NCI-H524 (cell line): ENCODE measurements at regions not wholly inside any gene's neighbourhood (a gene's known extent, or its start where the extent isn't known, plus 50 kb on each side); places are given as distances from the start of the nearest gene placed in this dataset.

Experiments used
- DNase-seq, 2 experiments: peaks; one replicate each; lab custom pipeline; 2025; lab: John Stamatoyannopoulos, UW

DNA sequence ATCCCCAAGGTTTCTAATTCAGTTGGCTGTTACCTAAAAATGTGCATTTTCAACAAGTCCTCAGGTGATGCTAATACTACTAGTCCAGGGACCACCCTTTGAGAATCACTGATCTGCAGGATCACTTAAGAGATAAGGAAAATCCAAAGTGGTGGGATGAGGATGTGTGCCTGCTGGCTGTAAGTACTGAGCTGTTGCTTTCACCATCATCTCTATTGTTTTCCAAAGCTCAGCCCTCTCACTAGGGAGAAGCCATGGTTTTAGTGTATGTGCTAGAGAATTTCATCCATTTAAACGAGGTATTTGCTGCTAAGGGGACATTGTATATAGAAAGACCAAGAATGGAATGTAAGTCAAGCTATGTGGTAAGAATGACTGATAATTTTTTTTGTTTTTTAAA lies 202.3 kb downstream of the KIF21A start:
- DNase-seq = no peak

DNA sequence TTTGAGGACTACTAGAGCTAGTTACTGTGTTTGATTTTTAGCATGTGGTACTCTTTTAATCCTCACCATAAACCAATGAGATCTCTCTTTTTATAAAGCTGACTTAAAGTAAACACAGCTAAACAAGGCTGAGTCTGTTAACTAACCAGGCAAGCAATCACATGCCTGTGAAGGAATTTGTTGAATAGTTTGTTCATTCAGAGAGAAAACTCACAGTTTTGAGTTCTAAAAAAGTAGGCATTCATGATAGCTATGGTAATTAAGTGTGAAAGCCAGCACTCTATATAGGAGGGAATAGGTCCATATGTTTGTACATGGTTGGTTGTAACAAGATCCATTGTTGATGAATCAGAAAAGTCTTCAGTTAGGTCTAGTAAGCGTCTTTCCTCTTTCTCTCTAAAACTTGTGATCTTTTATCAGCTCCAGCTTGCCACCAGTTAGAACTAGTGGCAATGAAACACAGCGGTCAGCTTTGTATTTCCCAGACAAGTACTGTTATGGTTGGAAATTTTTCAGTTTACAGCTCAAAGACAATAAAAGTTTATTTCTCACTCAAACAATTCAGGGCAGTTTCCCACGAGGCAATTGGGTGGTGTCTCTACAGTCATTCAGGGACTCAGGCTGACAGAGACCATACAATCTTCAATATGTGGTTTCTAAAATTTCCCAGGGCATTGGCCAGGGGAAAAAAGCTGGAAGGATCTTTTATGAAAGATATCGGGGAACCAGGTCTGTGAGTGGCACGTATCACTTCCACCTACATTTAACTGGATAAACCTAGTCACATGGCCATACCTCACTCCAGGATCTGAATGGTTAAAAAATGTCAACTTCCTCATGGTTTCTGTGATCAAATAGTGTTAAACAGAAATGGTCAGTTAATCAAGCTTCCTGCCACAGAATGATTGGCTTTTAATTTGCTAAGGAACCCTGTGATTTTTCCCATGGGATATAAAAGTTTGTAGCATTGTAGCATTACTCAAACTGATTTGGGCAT lies 203.1 kb downstream of the KIF21A start:
- no peak for DNase-seq

DNA sequence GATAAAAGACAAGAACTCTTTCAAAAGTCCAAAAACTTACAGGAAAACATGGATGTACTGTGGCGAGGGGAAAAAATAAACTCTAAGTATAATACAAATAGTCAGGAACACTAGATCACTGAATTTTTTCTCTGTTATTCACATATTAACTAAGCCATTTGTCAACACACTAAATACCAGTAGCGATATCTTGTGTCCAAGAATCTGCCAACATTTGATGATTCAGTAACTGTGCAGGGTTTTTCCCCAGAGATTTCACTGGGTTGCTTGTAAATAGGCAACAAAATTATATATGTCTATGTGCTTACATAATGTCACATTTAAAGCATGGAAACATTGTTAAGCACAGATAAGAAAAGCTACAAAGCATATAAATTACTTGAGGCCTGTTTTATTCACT lies 205.9 kb downstream of the KIF21A start:
- no peak for DNase-seq

GRCh38 chr12:39235990-39236767 lies 206.7 kb downstream of the KIF21A start:
- no peak for DNase-seq

DNA sequence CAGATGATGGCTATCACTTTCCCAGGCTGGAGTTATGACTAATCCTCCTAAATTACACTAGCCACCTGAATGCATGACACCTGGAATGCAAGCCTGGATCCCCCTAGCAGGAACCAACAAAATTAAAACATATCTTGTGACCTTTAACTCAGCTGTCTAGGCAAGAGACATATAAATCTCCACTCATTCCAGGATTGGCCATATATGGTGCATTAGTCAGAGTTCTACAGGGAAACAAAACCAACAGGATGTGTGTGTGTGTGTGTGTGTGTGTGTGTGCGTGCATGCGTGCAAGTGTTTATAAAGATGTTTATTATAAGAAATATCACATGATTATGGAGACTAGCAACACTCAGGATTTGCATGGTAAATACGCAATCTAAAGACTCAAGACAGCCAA lies 212.8 kb downstream of the KIF21A start:
- no peak for DNase-seq

DNA sequence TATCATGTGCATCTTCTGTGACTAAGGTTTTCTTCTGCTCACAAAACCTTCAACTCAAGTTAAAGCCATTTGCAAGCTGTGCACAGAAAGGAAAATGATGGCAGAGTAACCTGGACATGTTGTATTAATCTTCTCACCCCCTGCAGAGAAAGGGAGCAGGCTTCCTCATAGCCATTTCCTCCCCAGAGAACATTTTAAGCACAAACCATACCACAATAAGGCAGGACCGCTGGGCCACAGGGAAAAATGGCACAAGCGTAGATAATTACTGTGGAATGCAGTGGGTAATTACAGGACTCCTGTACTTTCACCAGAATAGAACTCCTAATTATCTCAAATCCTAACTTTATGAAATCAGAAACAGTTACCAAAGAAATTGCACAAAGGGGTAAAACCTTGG lies 215.7 kb downstream of the KIF21A start:
- DNase-seq = no peak

- no peak for DNase-seq
These were observed 217.9 kb downstream of the KIF21A start for GRCh38 chr12:39224971-39225370.

- DNase-seq = no peak
These were observed 237.0 kb downstream of the KIF21A start for GRCh38 chr12:39205969-39206368.

DNA sequence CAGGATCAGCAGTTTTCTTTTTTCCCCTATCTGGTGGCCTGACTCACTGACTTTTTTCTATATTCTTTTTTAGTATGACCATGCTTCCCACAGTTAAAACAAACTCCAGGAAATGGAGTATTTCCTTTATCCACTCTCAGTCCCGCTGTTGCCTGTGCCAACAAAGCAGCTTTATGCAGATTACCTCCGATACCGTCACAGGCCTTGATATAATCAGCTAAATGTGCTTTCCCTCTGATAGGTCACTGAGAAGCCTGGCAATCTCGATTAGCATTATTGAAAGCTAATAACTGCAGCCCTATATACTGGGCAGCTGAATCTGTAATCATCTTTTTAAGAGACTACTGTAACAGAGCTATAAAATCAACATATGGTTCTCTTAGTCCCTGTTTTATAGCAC lies 243.6 kb downstream of the KIF21A start:
- peak in 1 of 2 experiments; percentile 12 for DNase-seq

DNA sequence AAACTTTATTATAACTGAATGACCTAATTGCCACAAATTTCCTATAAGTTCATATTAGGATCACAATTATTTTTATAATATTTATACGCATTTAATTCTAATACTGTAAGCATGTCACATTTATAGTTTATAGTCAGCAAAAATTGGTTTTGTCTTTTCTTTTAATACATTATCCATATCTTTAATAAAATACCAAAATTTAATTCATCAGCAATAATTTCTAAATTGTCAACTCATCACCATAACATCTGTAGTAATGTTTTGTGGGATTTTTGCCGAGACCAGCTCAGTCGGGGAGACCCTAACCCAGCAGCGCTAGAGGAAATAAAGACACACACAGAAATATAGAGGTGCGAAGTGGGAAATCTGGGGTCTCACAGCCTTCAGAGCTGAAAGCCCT lies 254.2 kb downstream of the KIF21A start:
- DNase-seq = no peak

DNA sequence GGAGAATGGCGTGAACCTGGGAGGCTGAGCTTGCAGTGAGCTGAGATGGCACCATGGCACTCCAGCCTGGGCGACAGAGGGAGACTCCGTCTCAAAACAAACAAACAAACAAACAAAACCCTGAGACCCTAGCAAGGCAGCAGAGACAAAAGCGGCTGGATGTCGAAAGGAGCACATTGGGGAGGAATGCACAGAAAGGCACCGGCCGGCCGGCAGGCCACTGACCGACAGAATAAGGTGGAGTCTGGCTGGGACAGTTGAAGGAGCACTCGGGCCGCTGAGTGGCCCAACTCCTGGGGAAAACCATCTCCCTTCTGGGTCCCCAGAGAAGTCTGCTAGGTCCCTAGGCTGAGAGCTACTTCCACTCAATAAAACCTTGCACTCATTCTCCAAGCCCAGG lies 256.2 kb downstream of the KIF21A start:
- no peak for DNase-seq

DNA sequence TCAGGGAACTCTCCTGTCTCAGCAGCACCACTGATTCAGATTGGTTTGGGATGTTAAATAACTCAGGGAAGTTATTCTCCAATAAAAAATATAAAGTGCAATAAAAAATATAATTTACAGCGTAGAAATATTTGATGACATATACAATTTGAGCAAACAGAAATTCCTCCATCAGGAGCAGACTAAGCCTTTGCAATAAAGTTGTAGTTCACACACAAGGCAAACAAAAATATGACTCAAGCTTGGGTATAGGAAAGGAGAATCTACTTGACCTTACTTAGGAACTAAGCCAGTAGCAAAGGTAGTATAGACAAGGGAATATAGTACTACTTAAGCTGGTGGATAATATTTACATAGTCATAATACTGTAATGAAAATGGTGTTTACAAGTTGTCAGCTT lies 264.1 kb downstream of the KIF21A start:
- DNase-seq = no peak

- no peak for DNase-seq
These were observed 266.6 kb downstream of the KIF21A start for GRCh38 chr12:39176356-39176755.

DNA sequence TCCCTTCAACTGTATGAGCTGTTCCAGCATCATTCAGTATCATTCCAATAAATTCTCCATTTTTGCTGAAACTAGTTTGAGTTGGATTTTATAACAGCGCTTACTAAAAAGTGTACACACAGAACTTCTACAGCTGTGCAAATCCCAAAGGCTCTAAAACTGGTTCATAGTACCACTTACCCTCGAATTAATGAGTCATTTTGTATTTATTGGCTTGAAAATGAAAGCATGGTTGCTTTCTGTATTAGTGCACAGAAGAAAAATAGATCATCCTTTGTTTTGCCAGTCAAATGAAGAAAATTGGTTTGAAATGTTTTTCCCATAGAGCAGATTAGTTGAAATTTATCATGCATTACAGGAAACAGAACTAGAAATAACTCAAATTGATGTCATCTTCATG lies 268.3 kb upstream of the CPNE8 start:
- DNase-seq = no peak

DNA sequence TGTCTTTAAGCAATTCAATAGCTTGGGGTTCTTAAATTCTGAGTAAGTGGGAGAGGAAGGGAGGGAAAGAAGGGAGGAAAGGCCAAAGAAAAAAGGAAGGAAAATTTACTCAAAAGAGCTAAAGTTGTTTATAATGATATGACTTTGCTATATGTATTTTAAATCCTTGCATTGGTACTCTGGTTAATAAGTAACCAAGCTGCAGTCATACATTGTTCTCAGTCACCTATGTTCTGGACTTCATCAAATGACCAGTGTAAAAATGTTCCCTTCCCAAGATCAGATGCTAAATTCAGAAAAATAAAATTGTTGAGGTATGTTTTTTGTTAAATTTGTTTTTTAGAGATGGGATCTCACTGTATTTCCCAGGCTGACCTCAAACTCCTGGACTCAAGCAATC lies 259.9 kb upstream of the CPNE8 start:
- DNase-seq = no peak

DNA sequence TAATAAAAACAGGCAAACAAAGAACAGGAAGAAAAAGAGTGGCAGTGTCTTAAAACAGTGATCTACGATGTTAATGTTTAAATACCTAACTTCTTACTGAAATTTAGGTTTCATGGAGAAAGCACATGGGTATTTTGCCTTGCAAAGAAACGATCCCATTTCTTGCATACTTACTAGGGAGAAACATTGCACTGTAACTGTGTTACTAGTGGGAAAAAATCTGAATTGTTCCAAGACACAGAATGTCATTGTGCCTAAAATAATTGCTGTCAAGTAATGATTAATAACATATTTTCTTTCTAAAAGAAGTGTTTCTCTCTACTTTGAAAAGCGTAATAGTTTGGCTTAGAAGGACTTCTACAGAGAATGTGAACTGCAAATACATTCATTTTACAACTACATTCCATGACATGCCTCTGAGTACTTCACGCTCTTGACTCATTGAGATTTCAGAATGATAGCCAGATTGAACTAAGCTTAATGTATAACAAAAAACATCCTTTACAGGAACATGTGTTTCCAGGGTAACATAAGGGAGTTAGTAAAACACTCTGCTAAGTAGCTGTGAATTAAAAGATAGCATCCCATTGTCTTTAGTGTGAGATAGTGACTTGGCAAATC lies 256.2 kb upstream of the CPNE8 start:
- DNase-seq = no peak

GRCh38 chr12:39157696-39158342 lies 252.4 kb upstream of the CPNE8 start:
- no peak for DNase-seq

DNA sequence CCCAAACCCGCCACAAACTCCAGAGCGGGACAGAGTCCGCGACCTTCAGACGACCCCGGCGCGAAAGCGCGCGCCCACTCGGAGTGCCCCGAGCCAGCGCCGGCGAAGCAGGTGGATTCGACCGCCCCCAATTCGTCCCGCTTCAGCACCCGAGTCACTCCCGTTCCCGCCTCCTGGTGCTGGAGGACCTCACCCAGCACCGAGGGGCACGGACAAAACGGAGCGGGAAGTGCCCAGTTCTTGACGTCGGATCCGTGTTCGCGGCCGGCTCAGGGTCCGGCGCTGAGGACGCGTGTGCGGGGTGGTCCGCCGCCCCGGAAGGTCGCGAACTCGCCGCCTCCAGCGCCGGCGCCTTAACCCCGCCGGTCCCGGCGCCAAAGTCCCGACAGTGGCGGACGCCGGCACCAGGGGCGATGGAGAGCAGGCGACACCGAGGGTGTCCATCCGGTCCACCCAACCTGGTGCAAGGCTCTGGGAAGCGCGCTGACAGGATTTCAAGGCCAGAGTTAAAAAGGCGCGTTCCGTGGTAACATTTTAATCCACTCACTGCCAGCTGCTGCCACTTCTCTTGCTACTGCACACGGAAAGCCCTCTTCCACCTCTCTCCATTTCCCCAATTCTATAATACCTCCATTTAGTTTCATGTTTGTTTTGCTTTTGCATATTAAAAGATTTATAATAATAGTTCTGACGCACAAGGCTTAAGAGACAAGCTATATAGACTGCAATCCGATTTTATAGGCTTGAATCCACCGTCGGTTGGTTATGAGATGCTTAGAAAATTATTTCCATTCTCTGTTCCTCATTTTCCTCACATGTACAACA lies 240.0 kb upstream of the CPNE8 start:
- peak; percentile 39 to 69 for DNase-seq

GRCh38 chr12:39144613-39145061 lies 239.2 kb upstream of the CPNE8 start:
- DNase-seq = no peak

DNA sequence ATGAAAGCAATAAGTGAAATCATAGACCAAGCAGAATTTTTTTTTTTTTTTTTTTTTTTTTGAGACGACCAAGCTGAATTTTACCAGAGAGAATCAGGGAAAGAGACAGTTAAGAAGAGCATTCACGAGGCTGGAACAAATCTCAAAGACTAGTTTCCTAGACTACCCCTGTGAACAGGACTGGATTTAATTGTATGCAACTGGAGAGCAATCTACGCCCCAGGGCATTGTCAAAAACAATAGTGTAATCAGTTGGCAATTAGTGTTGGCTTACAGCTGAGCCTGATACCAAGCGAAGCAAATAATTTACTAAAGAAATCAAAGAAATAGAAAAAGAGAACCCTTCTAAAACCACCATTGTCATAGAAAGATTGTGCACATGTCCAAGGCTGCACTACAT lies 232.9 kb upstream of the CPNE8 start:
- no peak for DNase-seq

DNA sequence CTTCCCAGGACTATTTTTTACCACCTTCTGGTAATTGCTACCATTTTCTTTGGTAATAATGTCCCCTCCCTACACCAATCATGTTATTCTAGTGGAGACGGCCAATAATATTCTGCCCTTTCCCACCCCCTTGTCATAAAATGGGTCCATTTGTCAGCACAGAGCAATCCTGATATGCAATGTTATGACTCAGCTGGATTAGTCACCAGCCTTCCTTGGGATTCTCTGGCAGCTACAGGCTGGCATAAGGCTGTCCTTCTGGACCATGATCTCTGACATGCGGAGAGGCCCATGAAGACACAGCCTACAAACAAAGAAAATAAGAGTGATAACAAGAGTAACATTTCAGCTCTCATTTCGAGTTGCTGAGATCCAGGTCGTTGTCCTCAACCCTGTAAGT lies 222.0 kb upstream of the CPNE8 start:
- DNase-seq = no peak
